ENCODE measurements at regions not wholly inside any gene's neighbourhood (a gene's known extent, or its start where the extent isn't known, plus 50 kb on each side); places are given as distances from the start of the nearest gene placed in this dataset.

DNA sequence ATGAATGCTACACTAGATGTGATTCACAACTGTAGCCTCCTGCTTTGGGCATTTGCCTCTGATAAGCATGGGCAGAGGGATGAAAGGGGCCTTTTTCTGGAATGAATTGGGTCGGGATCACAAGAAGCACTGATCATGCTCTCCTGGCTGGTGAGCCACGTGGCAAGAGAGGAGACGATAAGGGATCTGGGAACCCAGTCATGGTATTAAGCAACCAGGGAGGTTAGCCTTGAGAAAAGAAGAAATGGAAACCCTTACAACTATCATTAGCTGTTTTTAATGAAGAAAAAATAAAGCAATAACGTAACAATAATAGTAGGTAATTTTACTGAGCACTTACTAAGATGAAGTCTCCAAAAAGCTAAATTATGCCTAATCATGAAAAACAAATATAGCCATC lies 50.0 kb upstream of the RAI14 start:
- ATAC-seq = no peak
- ChIA-PET POLR2A (no interaction called here), CTCF (no interaction called here)
- no peak overlapping the region for H3K27ac Mint-ChIP-seq
- H3K4me1 Mint-ChIP-seq = peaks cover 31% of the 10 kb centered on the region
- peaks cover 14% of the 10 kb centered on the region for H3K9me3 Mint-ChIP-seq
- peaks cover 2% of the 10 kb centered on the region; the same call in 1 of the 2 replicates for H3K36me3 Mint-ChIP-seq
- DNase-seq (ENCODE audit: low spot score) = no peak
- no peaks in the 10 kb centered on the region; the same call in 1 of the 2 replicates for H3K27me3 Mint-ChIP-seq (ENCODE audit: low read depth)
- TF ChIP-seq, protein P1, sequence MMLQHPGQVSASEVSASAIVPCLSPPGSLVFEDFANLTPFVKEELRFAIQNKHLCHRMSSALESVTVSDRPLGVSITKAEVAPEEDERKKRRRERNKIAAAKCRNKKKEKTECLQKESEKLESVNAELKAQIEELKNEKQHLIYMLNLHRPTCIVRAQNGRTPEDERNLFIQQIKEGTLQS (CRISPR knock-in tag; conservative IDR thresholded peaks at IDR 0.05) = no peak
- TF ChIP-seq PRRX2 (CRISPR knock-in tag; IDR thresholded peaks at IDR 0.05) (no peak), IRF2 (CRISPR knock-in tag; IDR thresholded peaks at IDR 0.05; ENCODE audit: borderline replicate concordance, low read depth) (no peak)
- H3K4me3 Mint-ChIP-seq = no peak overlapping the region
